A549 (cell line): ENCODE measurements at regions not wholly inside any gene's neighbourhood (a gene's known extent, or its start where the extent isn't known, plus 50 kb on each side); places are given as distances from the start of the nearest gene placed in this dataset.

ENCODE experiments used
- MAFK ChIP-seq: fragments of 450-650 bp; IDR thresholded peaks from 2 replicates; pipeline ENCODE4 v1.6.1; 2014; ENCODE audit not compliant: partially characterized antibody
- TF ChIP-seq, protein P1 (sequence below): fragments of >200 bp; sonication (Bioruptor Twin); formaldehyde crosslinking; IDR thresholded peaks from 3 replicates; pipeline ENCODE4 v1.5.1; 2016

- TF ChIP-seq, protein P1, sequence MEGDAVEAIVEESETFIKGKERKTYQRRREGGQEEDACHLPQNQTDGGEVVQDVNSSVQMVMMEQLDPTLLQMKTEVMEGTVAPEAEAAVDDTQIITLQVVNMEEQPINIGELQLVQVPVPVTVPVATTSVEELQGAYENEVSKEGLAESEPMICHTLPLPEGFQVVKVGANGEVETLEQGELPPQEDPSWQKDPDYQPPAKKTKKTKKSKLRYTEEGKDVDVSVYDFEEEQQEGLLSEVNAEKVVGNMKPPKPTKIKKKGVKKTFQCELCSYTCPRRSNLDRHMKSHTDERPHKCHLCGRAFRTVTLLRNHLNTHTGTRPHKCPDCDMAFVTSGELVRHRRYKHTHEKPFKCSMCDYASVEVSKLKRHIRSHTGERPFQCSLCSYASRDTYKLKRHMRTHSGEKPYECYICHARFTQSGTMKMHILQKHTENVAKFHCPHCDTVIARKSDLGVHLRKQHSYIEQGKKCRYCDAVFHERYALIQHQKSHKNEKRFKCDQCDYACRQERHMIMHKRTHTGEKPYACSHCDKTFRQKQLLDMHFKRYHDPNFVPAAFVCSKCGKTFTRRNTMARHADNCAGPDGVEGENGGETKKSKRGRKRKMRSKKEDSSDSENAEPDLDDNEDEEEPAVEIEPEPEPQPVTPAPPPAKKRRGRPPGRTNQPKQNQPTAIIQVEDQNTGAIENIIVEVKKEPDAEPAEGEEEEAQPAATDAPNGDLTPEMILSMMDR: no peak
- no peak for TF ChIP-seq MAFK
Observed at GRCh38 chr5:18197734-18198133, 563.5 kb downstream of the TAF11L14 start.
